ENCODE measurements at regions not wholly inside any gene's neighbourhood (a gene's known extent, or its start where the extent isn't known, plus 50 kb on each side); places are given as distances from the start of the nearest gene placed in this dataset.

DNA sequence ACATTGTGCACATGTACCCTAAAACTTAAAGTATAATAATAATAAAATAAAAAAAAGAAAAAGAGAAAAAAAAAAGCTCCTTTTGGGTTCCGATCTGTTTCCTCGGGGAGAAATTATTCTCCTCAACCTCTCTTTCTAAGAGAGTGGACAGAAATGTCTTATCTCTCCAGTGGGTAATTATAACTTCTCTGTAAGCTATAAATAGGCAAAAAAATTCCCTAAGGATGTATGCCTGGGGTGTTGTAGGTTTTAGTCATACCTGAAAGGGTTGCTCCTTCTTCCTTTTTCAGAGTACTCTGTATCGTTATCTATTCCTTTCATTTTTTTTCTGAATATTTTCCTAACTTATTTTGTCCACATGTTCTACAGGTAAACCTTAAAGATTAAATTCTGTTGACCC is 169.7 kb upstream of the PTPRK start:
- TF ChIP-seq, protein P1, sequence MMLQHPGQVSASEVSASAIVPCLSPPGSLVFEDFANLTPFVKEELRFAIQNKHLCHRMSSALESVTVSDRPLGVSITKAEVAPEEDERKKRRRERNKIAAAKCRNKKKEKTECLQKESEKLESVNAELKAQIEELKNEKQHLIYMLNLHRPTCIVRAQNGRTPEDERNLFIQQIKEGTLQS (IDR thresholded peaks at IDR 0.05) = no peak
- TF ChIP-seq, protein P2, sequence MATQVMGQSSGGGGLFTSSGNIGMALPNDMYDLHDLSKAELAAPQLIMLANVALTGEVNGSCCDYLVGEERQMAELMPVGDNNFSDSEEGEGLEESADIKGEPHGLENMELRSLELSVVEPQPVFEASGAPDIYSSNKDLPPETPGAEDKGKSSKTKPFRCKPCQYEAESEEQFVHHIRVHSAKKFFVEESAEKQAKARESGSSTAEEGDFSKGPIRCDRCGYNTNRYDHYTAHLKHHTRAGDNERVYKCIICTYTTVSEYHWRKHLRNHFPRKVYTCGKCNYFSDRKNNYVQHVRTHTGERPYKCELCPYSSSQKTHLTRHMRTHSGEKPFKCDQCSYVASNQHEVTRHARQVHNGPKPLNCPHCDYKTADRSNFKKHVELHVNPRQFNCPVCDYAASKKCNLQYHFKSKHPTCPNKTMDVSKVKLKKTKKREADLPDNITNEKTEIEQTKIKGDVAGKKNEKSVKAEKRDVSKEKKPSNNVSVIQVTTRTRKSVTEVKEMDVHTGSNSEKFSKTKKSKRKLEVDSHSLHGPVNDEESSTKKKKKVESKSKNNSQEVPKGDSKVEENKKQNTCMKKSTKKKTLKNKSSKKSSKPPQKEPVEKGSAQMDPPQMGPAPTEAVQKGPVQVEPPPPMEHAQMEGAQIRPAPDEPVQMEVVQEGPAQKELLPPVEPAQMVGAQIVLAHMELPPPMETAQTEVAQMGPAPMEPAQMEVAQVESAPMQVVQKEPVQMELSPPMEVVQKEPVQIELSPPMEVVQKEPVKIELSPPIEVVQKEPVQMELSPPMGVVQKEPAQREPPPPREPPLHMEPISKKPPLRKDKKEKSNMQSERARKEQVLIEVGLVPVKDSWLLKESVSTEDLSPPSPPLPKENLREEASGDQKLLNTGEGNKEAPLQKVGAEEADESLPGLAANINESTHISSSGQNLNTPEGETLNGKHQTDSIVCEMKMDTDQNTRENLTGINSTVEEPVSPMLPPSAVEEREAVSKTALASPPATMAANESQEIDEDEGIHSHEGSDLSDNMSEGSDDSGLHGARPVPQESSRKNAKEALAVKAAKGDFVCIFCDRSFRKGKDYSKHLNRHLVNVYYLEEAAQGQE (IDR thresholded peaks at IDR 0.05) = no peak
- TF ChIP-seq, protein P3, sequence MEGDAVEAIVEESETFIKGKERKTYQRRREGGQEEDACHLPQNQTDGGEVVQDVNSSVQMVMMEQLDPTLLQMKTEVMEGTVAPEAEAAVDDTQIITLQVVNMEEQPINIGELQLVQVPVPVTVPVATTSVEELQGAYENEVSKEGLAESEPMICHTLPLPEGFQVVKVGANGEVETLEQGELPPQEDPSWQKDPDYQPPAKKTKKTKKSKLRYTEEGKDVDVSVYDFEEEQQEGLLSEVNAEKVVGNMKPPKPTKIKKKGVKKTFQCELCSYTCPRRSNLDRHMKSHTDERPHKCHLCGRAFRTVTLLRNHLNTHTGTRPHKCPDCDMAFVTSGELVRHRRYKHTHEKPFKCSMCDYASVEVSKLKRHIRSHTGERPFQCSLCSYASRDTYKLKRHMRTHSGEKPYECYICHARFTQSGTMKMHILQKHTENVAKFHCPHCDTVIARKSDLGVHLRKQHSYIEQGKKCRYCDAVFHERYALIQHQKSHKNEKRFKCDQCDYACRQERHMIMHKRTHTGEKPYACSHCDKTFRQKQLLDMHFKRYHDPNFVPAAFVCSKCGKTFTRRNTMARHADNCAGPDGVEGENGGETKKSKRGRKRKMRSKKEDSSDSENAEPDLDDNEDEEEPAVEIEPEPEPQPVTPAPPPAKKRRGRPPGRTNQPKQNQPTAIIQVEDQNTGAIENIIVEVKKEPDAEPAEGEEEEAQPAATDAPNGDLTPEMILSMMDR (IDR thresholded peaks at IDR 0.05; ENCODE audit: low read depth, low read length, missing input control) = no peak
- TF ChIP-seq GABPA (IDR thresholded peaks at IDR 0.05 in 1 of 2, conservative IDR thresholded peaks at IDR 0.05 in 1 of 2) = no peak
- TF ChIP-seq YY1 (IDR thresholded peaks at IDR 0.05) = no peak
- no peak for TF ChIP-seq RAD21 (IDR thresholded peaks at IDR 0.05)
- no peak for TF ChIP-seq JUND (IDR thresholded peaks at IDR 0.05)
- no peak for TF ChIP-seq FOXA1 (IDR thresholded peaks at IDR 0.05)
- TF ChIP-seq HNF4G (IDR thresholded peaks at IDR 0.05) = no peak
- TF ChIP-seq, protein P4, sequence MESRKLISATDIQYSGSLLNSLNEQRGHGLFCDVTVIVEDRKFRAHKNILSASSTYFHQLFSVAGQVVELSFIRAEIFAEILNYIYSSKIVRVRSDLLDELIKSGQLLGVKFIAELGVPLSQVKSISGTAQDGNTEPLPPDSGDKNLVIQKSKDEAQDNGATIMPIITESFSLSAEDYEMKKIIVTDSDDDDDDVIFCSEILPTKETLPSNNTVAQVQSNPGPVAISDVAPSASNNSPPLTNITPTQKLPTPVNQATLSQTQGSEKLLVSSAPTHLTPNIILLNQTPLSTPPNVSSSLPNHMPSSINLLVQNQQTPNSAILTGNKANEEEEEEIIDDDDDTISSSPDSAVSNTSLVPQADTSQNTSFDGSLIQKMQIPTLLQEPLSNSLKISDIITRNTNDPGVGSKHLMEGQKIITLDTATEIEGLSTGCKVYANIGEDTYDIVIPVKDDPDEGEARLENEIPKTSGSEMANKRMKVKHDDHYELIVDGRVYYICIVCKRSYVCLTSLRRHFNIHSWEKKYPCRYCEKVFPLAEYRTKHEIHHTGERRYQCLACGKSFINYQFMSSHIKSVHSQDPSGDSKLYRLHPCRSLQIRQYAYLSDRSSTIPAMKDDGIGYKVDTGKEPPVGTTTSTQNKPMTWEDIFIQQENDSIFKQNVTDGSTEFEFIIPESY (IDR thresholded peaks at IDR 0.05) = no peak
- TF ChIP-seq RXRA (IDR thresholded peaks at IDR 0.05) = no peak
- no peak for TF ChIP-seq SP1 (IDR thresholded peaks at IDR 0.05)

Data from liver (tissue), 3 donors.